Loucy (cell line): ENCODE measurements at regions not wholly inside any gene's neighbourhood (a gene's known extent, or its start where the extent isn't known, plus 50 kb on each side); places are given as distances from the start of the nearest gene placed in this dataset.

Experiments
- CTCF ChIP-seq: fragments of 200-600 bp; sonication (generic); conservative IDR thresholded peaks from 2 replicates; pipeline ENCODE4 v1.5.1; 2014; ENCODE audit warnings: mild to moderate bottlenecking, antibody characterized with exemption, low read length
- EZH2phosphoT487 ChIP-seq: fragments of 200-600 bp; IDR thresholded peaks from 2 replicates; pipeline ENCODE4 v1.6.1; 2018; ENCODE audit warnings: antibody characterized with exemption, mild to moderate bottlenecking, moderate library complexity, borderline replicate concordance

- TF ChIP-seq EZH2phosphoT487 (no peak), CTCF (no peak)
Observed at GRCh38 chr4:14919785-14920184, 82.5 kb upstream of the CPEB2 start.
